GM21723 (cell line): ENCODE measurements at regions not wholly inside any gene's neighbourhood (a gene's known extent, or its start where the extent isn't known, plus 50 kb on each side); places are given as distances from the start of the nearest gene placed in this dataset.
"Not testable (repeated sequence)": the region's sequence is repeated elsewhere in the genome, so short reads cannot be mapped to it uniquely, and the experiment has no call there.

Source experiments
- ATAC-seq: cut with Tn5 transposase; IDR thresholded peaks from one replicate; pipeline ENCODE4 v1.9.1; 2021; ENCODE audit warnings: mild to moderate bottlenecking, moderate library complexity; ENCODE audit not compliant: unreplicated experiment

DNA sequence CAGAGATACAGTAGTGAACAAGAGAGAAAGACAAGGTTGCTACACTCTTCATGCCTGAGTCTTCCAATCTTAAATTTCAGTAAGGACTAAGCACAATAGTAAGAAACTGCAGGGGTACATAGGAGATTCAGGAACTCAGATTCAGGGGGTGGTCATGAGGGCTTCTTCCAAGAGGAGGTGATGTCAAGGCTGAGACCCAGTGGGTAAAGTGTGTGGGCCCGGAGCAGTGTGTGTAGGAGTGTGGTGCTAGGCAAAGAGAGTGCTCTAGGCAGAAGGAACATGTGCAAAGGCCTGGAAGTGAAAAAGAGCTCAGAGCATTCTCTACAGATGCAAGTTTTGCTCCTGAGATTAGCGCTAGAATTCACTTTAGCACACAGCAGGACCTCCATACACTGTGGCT lies 102.9 kb upstream of the SPATA12 start:
- ATAC-seq, result no peak

DNA sequence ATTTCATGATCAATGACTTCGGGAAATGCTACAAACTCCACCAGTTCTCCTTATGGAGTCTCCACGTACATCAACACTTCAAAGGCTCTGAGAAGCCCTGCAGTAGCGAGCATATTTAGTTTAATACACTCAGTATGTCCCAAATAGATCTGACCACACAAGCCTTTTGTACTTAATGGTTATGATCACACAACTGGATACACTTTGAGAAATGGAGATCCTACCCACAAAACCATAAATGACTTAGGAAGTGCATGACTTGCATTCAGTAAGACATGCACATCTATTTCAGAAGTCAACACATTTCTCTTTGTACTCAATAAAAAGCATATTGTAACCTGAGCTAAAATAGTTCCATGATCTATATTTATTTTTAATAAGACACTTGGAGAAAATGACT lies 103.6 kb upstream of the SPATA12 start:
- ATAC-seq, result no peak

- no peak for ATAC-seq
Observed at GRCh38 chr3:56955492-56956111, 104.9 kb upstream of the SPATA12 start.

- ATAC-seq, result no peak
Observed at GRCh38 chr3:56954125-56954524, 106.3 kb upstream of the SPATA12 start.

DNA sequence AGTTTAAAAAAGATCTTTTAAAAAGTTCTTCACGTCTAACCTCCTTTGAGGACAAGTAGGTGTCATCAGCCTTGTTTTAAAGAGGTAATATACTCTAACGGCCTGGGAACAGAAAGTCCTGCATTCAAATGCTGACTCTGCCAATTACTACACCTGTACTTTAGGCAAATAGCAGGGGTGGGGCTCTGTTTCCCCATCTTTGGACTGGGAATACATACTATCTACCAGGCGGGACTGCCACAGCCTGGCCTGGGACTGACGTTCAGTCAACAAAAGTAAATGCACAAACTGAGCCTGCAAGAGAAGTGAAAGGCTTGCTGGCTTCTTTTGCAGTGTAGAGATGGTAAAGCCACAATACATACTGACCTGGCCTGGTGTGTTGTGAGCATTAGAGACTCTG lies 107.6 kb upstream of the SPATA12 start:
- no peak for ATAC-seq

DNA sequence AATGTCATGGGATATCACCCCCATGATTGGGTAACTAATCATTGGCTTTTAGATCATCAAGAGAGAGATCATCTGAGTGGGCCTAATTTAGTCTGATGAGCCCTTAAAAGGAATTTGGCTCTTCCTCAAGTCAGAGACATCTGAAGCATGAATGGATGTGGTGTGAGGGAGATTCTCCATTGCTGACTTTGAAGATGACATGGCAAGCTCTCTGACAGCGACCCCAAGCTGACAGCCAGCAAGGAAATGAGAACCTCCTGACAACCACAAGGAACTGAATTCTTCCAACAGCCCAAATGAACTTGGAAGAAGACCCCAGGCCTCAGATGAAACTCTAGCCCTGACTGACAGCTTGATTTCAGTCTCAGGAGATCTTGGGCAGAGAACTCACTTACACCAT lies 108.4 kb upstream of the SPATA12 start:
- no peak for ATAC-seq

- ATAC-seq, result no peak
Observed at GRCh38 chr3:56951366-56951765, 109.1 kb upstream of the SPATA12 start.

DNA sequence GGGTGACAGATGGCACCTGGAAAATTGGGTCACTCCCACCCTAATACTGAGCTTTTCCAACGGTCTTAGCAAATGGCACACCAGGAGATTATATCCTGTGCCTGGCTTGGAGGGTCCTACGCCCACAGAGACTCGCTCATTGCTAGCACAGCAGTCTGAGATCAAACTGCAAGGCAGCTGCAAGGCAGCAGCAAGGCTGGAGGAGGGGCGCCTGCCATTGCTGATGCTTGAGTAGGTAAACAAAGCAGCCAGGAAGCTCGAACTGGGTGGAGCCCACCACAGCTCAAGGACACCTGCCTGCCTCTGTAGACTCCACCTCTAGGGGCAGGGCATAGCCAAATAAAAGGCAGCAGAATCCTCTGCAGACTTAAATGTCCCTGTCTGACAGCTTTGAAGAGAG lies 115.1 kb upstream of the SPATA12 start:
- not testable (repeated sequence) for ATAC-seq

DNA sequence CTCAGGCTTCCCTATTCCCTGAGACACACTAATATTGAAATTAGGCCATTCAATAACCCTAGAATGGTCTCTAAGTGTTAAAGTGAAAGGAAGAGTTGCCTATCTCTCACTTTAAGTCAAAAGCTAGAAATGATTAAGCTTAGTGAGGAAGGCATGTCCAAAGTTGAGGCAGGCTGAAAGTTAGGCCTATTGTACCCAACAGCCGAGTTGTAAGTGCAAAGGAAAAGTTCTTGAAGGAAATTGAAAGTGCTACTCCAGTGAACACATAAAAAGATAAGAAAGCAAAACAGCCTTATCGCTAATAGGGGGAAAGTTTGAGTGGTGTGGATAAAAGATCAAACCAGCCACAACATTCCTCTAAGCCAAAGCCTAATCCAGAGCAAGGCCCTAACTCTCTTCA lies 117.9 kb upstream of the SPATA12 start:
- no peak for ATAC-seq

DNA sequence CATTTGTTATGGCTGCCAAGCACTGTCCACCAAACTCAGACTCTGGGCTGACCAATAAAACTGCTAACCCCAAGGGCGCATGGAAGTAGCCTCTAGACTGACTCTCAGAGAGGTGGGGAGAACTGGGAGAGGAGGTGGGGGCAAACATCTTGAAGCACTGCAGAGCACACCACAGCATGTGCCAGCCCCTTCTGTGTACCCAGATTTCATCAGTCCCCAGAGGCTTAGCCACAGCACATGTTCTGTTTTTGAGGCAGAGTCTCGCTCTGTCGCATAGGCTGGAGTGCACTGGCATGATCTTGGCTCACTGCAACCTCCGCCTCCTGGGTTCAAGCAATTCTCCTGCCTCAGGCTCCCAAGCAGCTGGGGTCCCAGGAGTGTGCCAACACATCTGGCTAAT lies 119.5 kb upstream of the SPATA12 start:
- no peak for ATAC-seq

DNA sequence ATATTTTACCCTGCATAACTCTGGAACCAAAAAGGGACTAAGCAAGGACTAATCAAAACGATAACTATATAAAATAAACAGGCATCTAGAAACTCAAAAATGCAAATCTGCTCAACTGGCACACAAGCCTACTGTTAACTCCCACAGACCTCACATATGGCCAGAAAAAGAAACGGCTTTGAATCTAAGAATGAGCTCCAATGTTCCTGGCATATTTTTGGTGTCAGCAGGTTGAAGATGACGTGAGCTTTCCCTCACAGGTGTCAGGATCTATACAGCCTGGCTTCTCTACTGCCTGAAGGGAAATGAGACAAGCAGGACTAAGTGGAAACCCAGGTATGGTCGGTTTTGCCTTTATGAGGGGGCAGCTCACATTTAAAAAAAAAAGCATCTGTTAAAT lies 120.1 kb upstream of the SPATA12 start:
- ATAC-seq, result no peak

DNA sequence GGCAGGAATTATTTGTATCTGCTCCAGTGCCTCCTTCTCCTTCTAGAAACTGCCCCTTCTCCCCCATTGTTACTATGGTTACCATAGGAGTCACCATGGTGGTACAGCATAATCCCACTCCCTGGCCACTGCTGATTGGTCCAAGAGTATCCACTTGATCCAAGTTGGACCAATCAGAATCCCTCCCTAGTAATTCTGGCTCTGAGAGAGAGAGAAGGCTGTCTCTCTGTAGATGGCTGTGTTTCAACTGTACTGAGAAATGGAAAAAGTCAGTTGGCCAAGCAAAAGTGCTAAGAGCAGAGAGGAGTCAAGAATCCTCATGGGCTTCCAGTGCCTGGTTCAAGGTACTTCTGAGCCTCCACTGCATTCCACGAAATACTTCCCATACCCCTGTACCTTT lies 120.6 kb upstream of the SPATA12 start:
- no peak for ATAC-seq

DNA sequence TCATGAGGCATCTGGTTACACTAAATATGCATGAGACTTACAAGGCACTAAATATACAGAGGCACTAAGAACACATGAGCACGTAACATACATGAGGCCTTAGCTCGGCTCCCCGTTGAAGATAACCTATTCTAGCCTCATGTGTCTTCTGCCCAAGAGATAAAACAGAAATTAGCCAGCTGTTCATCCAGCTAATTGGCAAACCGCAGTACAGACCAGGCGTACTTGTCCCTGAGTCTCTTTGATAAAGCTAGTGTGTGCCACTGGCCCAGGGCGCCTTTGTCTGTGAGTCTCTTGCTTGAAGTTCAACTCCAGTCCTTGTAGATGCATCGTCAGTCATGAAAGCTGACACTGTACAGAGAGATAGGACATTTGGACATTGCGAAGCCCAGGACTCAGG lies 121.9 kb upstream of the SPATA12 start:
- no peak for ATAC-seq

GRCh38 chr3:56937580-56937979 lies 122.9 kb upstream of the SPATA12 start:
- no peak for ATAC-seq

DNA sequence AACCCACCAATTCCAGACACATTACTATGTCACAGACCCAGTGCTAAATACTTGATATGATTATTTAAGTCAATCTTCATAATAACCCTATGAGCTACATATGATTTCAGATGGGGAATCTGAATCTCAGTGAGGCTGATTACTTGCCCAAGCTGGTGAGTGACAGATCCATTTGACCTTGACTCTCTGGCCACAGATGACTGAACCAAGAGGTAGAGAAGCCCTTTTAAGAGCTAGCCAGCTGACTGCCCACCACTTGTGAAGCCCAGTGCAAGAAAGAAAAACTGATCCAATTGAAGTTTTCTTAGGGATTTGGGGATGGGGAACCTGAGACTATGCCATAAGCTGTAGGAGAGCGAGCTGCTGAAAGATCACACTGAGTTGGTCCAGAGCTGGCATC lies 124.7 kb upstream of the SPATA12 start:
- ATAC-seq, result no peak

DNA sequence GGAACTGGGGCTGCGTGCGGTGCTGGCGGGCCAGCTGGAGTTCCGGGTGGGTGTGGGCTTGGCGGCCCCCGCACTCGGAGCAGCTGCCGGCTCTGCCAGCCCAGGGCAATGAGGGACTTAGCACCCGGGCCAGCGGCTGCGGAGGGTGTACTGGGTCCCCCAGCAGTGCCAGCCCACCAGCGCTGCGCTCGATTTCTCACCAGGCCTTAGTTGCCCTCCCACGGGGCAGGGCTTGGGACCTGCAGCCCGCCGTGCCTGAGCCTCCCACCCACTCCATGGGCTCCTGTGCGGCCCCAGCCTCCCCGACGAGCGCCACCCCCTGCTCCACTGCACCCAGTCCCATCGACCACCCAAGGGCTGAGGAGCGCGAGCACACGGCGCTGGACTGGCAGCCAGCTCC lies 126.0 kb upstream of the SPATA12 start:
- ATAC-seq, result not testable (repeated sequence)

DNA sequence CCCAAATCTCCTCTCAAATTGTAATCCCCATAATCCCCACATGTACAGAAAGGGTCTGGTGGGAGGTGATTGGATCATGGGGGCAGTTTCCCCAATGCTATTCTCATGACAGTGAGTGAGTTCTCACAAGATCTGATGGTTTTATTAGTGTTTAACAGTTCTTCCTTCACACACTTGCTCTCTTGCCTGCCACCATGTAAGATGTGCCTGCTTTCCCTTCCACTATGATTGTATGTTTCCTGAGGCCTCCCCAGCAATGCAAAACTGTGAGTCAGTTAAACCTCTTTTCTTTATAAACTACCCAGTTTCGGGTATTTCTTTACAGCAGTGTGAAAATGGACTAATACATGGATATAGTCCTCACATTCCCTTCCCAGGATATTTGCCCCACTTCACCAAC lies 126.7 kb upstream of the SPATA12 start:
- ATAC-seq, result no peak

- ATAC-seq, result no peak
Observed at GRCh38 chr3:56932866-56933265, 127.6 kb upstream of the SPATA12 start.

DNA sequence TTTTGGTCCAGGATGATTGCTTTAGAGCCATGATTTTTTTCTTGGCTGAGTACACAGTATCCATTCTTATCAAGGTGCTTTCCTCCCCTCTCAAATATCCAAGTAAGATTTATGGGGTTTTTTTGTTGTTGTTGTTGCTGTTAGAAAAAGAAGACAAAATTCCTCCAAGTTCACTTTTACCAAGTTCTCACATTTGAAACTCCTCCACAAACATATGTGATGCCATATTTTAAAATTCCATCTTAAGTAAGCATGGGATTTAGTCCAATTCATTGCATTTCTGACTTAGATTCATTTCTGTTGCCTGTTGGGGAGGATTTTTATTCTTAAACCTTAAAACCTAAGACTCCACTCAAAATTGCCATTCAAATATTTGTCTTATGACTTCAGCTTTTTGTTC lies 128.6 kb upstream of the SPATA12 start:
- no peak for ATAC-seq

- no peak for ATAC-seq
Observed at GRCh38 chr3:56930706-56931105, 129.0 kb upstream of the ARHGEF3 start.

DNA sequence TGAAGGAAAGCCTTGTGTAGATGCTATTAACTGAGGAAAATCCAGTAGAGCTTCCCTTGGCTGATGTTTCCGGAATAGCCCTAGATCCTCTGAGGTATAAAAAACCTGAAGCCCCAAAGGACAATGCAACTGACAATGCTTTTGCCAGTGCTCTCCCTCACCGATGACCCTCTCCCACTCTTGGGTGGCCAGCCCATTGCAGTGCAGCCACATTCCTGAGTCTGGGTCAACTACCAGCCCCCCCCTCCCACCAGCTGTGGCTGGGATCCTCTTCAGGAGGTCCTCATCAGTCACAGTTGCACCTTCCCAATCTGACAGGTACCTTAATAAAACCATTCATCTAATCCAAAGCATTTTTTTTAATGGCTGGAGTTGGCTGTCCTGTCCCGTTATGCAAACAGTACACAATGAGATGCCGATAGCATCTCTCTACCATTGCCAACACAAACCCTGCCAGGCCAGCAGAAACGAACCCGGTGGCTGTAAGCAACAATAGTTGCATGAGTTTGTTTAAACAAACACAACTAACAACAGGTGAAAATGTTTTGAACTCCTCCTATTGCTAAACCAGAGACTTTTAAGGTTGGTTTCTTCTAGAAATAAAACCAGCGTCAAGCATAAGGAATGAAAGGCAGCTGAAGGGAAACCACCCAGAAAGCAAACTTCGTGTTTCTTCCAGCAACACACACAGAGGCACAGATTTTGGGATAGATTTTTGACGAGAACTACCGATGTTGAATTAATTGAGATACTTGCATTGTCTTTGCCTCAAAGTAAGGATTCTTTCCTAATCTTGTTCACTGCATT lies 128.3 kb upstream of the ARHGEF3 start:
- no peak for ATAC-seq

- ATAC-seq, result no peak
Observed at GRCh38 chr3:56928379-56929068, 126.8 kb upstream of the ARHGEF3 start.
